ENCODE measurements at regions not wholly inside any gene's neighbourhood (a gene's known extent, or its start where the extent isn't known, plus 50 kb on each side); places are given as distances from the start of the nearest gene placed in this dataset.

DNA sequence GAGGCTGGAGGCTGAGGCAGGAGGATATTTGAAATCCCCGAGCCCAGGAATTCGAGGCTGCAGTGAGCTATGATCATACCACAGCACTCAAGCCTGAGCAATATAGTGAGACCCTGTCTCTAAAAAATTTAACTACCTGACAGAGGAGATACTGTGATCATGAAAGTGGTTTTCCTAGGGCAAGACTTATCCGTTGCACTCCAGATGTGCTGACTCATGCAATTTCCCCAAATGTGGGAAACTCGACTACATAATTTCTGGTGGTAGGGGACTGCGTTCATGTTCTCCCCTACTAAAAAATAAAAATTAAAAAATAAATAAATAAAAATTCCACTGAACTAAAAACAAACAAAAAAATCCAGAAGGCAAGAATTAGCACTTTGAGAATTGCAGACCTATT, 271.7 kb downstream of the SHQ1 start:
- Histone ChIP-seq H4K20me1 (ENCODE audit: low read depth) (no peaks in the 10 kb centered on the region), H3K4me3 (no peak overlapping the region), H3K4me1 (peaks cover under 1% of the 10 kb centered on the region), H3K4me2 (no peak overlapping the region), H3K36me3 (no peaks in the 10 kb centered on the region), H3K27me3 (peaks cover 16% of the 10 kb centered on the region), H3F3A (ENCODE audit: low read depth) (no peaks in the 10 kb centered on the region), H3K27ac (no peak overlapping the region), H3K9me3 (ENCODE audit: low read depth) (no peaks in the 10 kb centered on the region), H3K9ac (no peak overlapping the region), H3K79me2 (ENCODE audit: low read depth) (no peaks in the 10 kb centered on the region), H2AFZ (replicated peaks) (no peak overlapping the region)
- Mint-ChIP-seq H3K9me3 (no peaks in the 10 kb centered on the region), H3K27me3 (ENCODE audit: insufficient read depth, low read depth) (peaks cover 21% of the 10 kb centered on the region), H3K36me3 (no peaks in the 10 kb centered on the region), H3K4me3 (no peak overlapping the region), H3K27ac (no peak overlapping the region), H3K4me1 (peaks cover 20% of the 10 kb centered on the region)
- no peak for DNase-seq (ENCODE audit: low spot score)
- no peak for TF ChIP-seq EZH2 (IDR thresholded peaks at IDR 0.05)
- no peak for TF ChIP-seq EZH2phosphoT487 (IDR thresholded peaks at IDR 0.05)
- TF ChIP-seq, protein P1, sequence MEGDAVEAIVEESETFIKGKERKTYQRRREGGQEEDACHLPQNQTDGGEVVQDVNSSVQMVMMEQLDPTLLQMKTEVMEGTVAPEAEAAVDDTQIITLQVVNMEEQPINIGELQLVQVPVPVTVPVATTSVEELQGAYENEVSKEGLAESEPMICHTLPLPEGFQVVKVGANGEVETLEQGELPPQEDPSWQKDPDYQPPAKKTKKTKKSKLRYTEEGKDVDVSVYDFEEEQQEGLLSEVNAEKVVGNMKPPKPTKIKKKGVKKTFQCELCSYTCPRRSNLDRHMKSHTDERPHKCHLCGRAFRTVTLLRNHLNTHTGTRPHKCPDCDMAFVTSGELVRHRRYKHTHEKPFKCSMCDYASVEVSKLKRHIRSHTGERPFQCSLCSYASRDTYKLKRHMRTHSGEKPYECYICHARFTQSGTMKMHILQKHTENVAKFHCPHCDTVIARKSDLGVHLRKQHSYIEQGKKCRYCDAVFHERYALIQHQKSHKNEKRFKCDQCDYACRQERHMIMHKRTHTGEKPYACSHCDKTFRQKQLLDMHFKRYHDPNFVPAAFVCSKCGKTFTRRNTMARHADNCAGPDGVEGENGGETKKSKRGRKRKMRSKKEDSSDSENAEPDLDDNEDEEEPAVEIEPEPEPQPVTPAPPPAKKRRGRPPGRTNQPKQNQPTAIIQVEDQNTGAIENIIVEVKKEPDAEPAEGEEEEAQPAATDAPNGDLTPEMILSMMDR (IDR thresholded peaks at IDR 0.05): no peak

DNA sequence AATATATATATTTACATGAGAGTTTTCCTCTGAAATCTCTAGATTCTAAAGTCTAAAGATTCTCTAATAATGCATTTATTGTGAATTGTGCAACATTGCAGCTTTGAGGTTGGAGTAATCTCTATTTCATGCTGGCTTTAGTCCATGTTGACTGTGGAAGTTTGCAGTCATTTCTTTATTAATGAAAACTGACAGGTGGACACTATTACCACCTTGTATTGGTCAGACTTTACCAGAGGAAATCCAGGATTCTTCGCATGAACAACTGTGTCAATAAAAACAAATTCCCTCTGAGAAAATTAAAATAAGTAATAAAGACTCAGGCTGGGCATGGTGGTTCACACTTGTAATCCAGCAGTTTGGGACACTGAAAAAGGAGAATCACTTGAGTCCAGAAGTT, 274.1 kb downstream of the SHQ1 start:
- Histone ChIP-seq H4K20me1 (ENCODE audit: low read depth) (no peaks in the 10 kb centered on the region), H3K27me3 (no peaks in the 10 kb centered on the region), H3K9me3 (ENCODE audit: low read depth) (no peaks in the 10 kb centered on the region), H2AFZ (replicated peaks) (no peak overlapping the region), H3K36me3 (no peaks in the 10 kb centered on the region), H3F3A (ENCODE audit: low read depth) (no peaks in the 10 kb centered on the region), H3K79me2 (ENCODE audit: low read depth) (no peaks in the 10 kb centered on the region), H3K4me2 (no peak overlapping the region), H3K4me1 (no peaks in the 10 kb centered on the region), H3K9ac (no peak overlapping the region), H3K4me3 (no peak overlapping the region), H3K27ac (no peak overlapping the region)
- H3K9me3 Mint-ChIP-seq: no peaks in the 10 kb centered on the region
- H3K27me3 Mint-ChIP-seq (ENCODE audit: insufficient read depth, low read depth): peaks cover 10% of the 10 kb centered on the region
- no peaks in the 10 kb centered on the region for H3K36me3 Mint-ChIP-seq
- no peak for DNase-seq (ENCODE audit: low spot score)
- TF ChIP-seq, protein P1 (IDR thresholded peaks at IDR 0.05): no peak
- TF ChIP-seq EZH2 (IDR thresholded peaks at IDR 0.05) (no peak), EZH2phosphoT487 (IDR thresholded peaks at IDR 0.05) (no peak)
- H3K4me3 Mint-ChIP-seq: no peak overlapping the region
- no peak overlapping the region for H3K27ac Mint-ChIP-seq
- H3K4me1 Mint-ChIP-seq: peaks cover 13% of the 10 kb centered on the region

DNA sequence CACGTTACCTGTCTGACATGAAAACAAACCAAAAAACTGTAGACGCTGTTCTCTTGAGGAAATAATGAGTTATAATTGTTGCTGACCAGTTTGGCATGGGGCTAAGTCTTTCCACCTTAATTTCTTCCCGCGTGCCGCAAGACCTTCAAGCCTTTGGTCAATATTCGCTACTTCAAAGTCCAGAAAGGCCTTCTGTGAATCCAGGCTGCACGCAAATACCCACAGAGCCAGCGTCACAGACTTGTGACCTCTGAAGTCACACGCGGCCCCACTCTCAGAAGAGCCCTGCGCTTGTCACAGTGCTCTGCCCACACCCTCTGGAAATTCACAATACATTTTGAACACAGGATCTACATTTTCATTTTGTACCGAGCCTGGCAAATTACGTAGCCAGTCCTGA, 275.2 kb downstream of the SHQ1 start:
- TF ChIP-seq EZH2 (IDR thresholded peaks at IDR 0.05) (no peak), EZH2phosphoT487 (IDR thresholded peaks at IDR 0.05) (no peak)
- TF ChIP-seq, protein P1 (IDR thresholded peaks at IDR 0.05): no peak
- no peaks in the 10 kb centered on the region for H3K9me3 ChIP-seq (ENCODE audit: low read depth)
- peaks cover 10% of the 10 kb centered on the region for H3K27me3 Mint-ChIP-seq (ENCODE audit: insufficient read depth, low read depth)
- H2AFZ ChIP-seq (replicated peaks): no peak overlapping the region
- H3K4me1 Mint-ChIP-seq: peaks cover 18% of the 10 kb centered on the region
- no peak overlapping the region for H3K9ac ChIP-seq
- H3K79me2 ChIP-seq (ENCODE audit: low read depth): no peaks in the 10 kb centered on the region
- H3K27ac ChIP-seq: no peak overlapping the region
- no peaks in the 10 kb centered on the region for H3K27me3 ChIP-seq
- no peaks in the 10 kb centered on the region for H3K36me3 Mint-ChIP-seq
- H4K20me1 ChIP-seq (ENCODE audit: low read depth): no peaks in the 10 kb centered on the region
- H3K36me3 ChIP-seq: no peaks in the 10 kb centered on the region
- no peak overlapping the region for H3K27ac Mint-ChIP-seq
- no peak overlapping the region for H3K4me3 Mint-ChIP-seq
- H3K9me3 Mint-ChIP-seq: no peaks in the 10 kb centered on the region
- no peak for DNase-seq (ENCODE audit: low spot score)
- H3K4me1 ChIP-seq: peaks cover 3% of the 10 kb centered on the region
- H3F3A ChIP-seq (ENCODE audit: low read depth): peaks cover 4% of the 10 kb centered on the region
- H3K4me2 ChIP-seq: no peak overlapping the region
- no peak overlapping the region for H3K4me3 ChIP-seq
